ENCODE measurements at regions not wholly inside any gene's neighbourhood (a gene's known extent, or its start where the extent isn't known, plus 50 kb on each side); places are given as distances from the start of the nearest gene placed in this dataset.

DNA sequence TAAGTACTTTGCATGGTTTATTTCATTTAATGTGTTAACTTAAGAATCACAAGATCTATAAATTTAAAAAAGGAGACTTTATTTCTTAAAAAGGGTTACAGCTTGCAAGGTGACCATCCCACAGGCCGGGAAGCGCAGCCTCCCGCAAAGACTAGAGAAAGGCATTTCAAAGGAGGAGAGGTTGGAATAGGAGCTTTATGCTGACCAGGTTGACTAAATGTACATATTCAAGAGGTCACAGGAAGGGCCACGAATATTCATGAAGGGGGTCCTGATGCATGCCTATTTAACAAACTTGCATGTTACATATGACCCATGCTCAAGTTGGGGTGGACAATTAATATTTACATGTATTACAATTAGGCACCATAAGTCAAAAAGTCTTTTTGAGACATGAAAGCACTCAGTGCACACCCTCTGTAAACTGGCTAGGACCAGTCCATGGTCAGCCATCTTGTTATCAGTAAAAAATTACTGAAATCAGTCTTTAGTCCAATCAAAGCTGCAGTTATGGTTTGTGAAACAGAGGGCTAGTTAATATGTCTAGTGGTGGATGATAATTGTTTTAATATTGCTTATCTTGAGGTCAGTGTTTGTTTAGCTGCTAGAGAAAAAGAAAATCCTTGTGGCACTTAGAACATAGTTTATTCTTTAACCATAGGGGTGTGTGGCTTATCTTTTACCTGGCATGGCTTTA lies 169.3 kb downstream of the KCNE4 start:
- Histone ChIP-seq H3K9me3 (no peaks in the 10 kb centered on the region), H3K27ac (no peak overlapping the region), H3K4me1 (no peaks in the 10 kb centered on the region), H3K4me3 (no peak overlapping the region), H3K27me3 (no peaks in the 10 kb centered on the region), H3K36me3 (no peaks in the 10 kb centered on the region)
- no peak for DNase-seq
- TF ChIP-seq POLR2A (IDR thresholded peaks at IDR 0.05), result no peak
- TF ChIP-seq, protein P1, sequence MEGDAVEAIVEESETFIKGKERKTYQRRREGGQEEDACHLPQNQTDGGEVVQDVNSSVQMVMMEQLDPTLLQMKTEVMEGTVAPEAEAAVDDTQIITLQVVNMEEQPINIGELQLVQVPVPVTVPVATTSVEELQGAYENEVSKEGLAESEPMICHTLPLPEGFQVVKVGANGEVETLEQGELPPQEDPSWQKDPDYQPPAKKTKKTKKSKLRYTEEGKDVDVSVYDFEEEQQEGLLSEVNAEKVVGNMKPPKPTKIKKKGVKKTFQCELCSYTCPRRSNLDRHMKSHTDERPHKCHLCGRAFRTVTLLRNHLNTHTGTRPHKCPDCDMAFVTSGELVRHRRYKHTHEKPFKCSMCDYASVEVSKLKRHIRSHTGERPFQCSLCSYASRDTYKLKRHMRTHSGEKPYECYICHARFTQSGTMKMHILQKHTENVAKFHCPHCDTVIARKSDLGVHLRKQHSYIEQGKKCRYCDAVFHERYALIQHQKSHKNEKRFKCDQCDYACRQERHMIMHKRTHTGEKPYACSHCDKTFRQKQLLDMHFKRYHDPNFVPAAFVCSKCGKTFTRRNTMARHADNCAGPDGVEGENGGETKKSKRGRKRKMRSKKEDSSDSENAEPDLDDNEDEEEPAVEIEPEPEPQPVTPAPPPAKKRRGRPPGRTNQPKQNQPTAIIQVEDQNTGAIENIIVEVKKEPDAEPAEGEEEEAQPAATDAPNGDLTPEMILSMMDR (IDR thresholded peaks at IDR 0.05), result no peak

DNA sequence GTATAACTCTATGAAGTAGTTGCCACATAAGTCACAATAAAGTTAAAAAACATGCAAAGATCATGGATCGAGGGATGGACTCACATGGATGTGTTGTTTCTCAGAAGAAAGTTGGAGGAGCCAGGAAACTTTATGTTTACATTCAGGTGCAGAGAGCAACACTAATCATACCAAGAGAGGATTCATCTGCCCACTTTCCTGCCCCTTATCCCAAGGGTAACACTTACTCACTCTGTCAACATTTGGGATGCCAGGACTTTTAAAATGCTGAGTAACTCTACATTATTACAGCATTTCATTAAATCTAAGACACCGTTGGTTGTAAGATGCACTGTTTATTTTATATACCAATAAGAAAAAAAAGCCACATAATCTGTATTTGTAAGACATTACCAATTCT lies 170.4 kb downstream of the KCNE4 start:
- no peaks in the 10 kb centered on the region for H3K9me3 ChIP-seq
- no peaks in the 10 kb centered on the region for H3K36me3 ChIP-seq
- no peaks in the 10 kb centered on the region for H3K4me1 ChIP-seq
- no peak for TF ChIP-seq POLR2A (IDR thresholded peaks at IDR 0.05)
- TF ChIP-seq, protein P1 (IDR thresholded peaks at IDR 0.05), result no peak
- no peak overlapping the region for H3K27ac ChIP-seq
- H3K27me3 ChIP-seq, result no peaks in the 10 kb centered on the region
- H3K4me3 ChIP-seq, result no peak overlapping the region
- DNase-seq, result no peak

DNA sequence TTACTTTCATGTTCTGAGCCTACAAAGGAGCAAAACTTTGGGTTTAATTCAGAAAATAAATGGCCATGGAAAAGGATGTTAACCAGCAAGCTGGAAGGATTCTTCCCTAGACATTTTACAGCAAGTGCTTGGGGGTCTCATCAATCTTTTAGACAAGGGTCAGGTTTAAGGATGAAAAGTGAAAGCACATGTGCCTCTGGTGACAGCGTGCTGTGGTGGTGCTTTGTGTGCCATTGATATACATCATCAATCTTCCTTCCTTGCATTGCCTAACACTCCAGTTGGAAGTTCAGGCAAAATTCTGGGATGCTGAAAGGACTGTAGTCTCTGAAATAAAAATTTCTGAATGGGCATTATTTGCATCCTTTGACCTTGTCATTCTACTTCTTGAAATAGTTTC lies 171.2 kb downstream of the KCNE4 start:
- H3K4me1 ChIP-seq, result no peaks in the 10 kb centered on the region
- no peak for DNase-seq
- no peaks in the 10 kb centered on the region for H3K36me3 ChIP-seq
- H3K27ac ChIP-seq, result no peak overlapping the region
- H3K4me3 ChIP-seq, result no peak overlapping the region
- TF ChIP-seq, protein P1 (IDR thresholded peaks at IDR 0.05), result no peak
- TF ChIP-seq POLR2A (IDR thresholded peaks at IDR 0.05), result no peak
- no peaks in the 10 kb centered on the region for H3K27me3 ChIP-seq
- H3K9me3 ChIP-seq, result no peaks in the 10 kb centered on the region

DNA sequence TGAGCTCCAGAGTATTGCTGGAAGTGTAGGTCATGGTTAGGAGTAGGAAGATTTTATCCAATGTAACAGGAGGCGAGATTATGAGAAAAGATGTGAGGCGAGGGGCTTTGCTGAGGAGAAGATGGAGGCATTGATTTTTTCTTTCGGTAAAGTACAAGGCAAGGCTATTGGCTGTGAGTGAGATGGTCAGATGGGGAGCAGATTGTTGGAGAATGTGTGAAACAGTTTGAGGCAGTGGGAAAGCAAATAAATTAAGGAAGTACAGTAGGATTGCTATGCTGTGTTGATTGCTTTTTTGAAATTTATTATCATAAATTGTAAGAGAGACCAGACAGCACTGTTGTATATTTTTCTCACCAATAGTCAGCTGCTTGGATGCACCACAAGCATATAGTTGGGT lies 173.3 kb downstream of the KCNE4 start:
- no peak for DNase-seq
- Histone ChIP-seq H3K36me3 (no peaks in the 10 kb centered on the region), H3K9me3 (no peaks in the 10 kb centered on the region), H3K4me1 (no peaks in the 10 kb centered on the region), H3K4me3 (no peak overlapping the region), H3K27ac (no peak overlapping the region), H3K27me3 (no peaks in the 10 kb centered on the region)
- TF ChIP-seq POLR2A (IDR thresholded peaks at IDR 0.05), result no peak
- TF ChIP-seq, protein P1 (IDR thresholded peaks at IDR 0.05), result no peak

DNA sequence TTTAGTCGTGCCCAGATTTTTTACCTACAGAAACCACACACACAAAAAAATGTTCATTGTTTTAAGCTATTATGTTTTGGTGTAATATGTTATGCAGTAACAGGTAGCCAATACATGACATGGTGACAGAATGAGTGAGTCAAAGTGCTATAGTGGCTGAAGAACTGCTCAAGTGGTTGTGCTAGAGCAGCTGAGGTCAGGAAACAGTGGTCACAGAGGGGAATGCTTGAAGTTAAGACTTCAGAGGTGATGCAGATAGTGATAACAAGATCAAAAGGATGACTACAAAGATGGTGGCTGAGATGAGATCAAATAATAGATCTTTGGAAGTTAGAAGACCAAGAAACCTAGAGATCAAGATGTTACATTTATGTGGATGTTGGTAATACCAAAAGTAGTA lies 174.3 kb downstream of the KCNE4 start:
- H3K27me3 ChIP-seq, result no peaks in the 10 kb centered on the region
- DNase-seq, result no peak
- no peaks in the 10 kb centered on the region for H3K9me3 ChIP-seq
- H3K36me3 ChIP-seq, result no peaks in the 10 kb centered on the region
- no peaks in the 10 kb centered on the region for H3K4me1 ChIP-seq
- TF ChIP-seq, protein P1 (IDR thresholded peaks at IDR 0.05), result no peak
- no peak for TF ChIP-seq POLR2A (IDR thresholded peaks at IDR 0.05)
- H3K27ac ChIP-seq, result no peak overlapping the region
- no peak overlapping the region for H3K4me3 ChIP-seq

DNA sequence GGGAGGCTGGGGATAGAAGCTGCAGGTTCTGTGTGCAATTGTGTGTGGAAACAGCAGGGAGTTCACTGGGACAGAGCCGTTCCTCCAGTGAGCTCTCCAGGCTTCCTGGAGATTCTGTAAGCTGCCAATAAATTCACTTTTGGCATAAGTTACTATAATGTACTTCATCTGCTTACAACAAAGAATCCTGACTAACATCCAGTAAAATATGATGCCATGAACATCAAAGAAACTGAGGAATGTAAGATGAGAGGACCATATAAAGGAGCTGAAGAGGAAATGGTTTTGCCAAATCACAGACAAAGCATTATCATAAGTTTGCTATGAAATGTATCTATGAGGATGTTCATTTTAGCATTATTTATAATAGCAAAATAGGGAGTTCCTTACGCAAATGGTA lies 175.3 kb downstream of the KCNE4 start:
- TF ChIP-seq POLR2A (IDR thresholded peaks at IDR 0.05), result no peak
- TF ChIP-seq, protein P1 (IDR thresholded peaks at IDR 0.05), result no peak
- H3K27ac ChIP-seq, result no peak overlapping the region

More for the DNA sequence above, 175.3 kb downstream of the KCNE4 start:
- no peak overlapping the region for H3K4me3 ChIP-seq
- H3K27me3 ChIP-seq, result no peaks in the 10 kb centered on the region
- no peak for DNase-seq
- H3K36me3 ChIP-seq, result no peaks in the 10 kb centered on the region
- no peaks in the 10 kb centered on the region for H3K9me3 ChIP-seq
- H3K4me1 ChIP-seq, result no peaks in the 10 kb centered on the region
